ENCODE measurements at regions not wholly inside any gene's neighbourhood (a gene's known extent, or its start where the extent isn't known, plus 50 kb on each side); places are given as distances from the start of the nearest gene placed in this dataset.

DNA sequence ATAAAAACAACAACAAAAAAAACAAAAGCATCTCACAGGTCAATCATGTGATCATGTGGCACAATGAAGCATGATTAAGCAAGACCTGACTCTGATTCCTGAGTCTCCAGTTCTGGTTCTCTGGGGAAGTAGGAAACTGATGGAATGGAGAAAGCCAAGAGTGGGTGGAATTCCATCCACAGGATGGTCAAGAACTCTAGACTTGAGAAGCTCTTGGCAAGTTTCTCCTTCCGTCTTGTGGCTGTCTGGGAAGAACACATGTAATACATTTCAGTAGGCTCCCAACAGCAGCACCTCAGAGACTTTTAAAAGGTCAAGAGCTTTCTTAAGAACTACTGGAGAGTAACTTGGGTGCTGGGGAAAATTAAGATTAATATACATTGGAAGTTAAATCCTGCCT lies 78.6 kb upstream of the TSHZ3 start:
- TF ChIP-seq CTCF (conservative IDR thresholded peaks at IDR 0.05; ENCODE audit: low read depth, low read length), result no peak
- H3K4me3 ChIP-seq (ENCODE audit: low read length), result no peak overlapping the region
- DNase-seq (ENCODE audit: low read depth), result no peak

DNA sequence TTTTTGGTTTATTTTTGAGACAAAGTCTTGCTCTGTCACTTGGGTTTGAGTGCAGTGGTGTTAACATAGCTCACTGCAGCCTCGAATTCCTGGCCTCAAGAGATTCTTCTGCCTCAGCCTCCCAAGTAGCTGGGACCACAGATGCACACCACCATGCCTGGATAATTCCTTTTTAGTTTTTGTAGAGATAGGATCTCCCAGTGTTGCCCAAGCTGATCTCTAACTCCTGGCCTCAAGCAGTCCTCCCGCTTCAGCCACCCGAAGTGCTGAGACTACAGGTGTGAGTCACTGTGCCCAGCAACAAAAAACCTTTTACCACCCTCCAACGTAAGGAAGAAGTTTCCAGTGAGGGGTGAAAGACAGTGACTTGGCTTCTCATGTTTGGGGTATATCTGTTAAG lies 81.1 kb upstream of the TSHZ3 start:
- no peak overlapping the region for H3K4me3 ChIP-seq (ENCODE audit: low read length)
- no peak for DNase-seq (ENCODE audit: low read depth)
- no peak for TF ChIP-seq CTCF (conservative IDR thresholded peaks at IDR 0.05; ENCODE audit: low read depth, low read length)

- no peak for TF ChIP-seq CTCF (conservative IDR thresholded peaks at IDR 0.05; ENCODE audit: low read depth, low read length)
- H3K4me3 ChIP-seq (ENCODE audit: low read length), result no peak overlapping the region
- DNase-seq (ENCODE audit: low read depth), result no peak
These were observed 83.1 kb upstream of the TSHZ3 start for GRCh38 chr19:31432201-31432810.

- TF ChIP-seq CTCF (conservative IDR thresholded peaks at IDR 0.05; ENCODE audit: low read depth, low read length), result no peak
- no peak overlapping the region for H3K4me3 ChIP-seq (ENCODE audit: low read length)
- no peak for DNase-seq (ENCODE audit: low read depth)
These were observed 87.0 kb upstream of the TSHZ3 start for GRCh38 chr19:31436121-31436776.

GRCh38 chr19:31438401-31439269 lies 89.4 kb upstream of the TSHZ3 start:
- TF ChIP-seq CTCF (conservative IDR thresholded peaks at IDR 0.05; ENCODE audit: low read depth, low read length), result no peak
- no peak overlapping the region for H3K4me3 ChIP-seq (ENCODE audit: low read length)
- no peak for DNase-seq (ENCODE audit: low read depth)

GRCh38 chr19:31439270-31439573 lies 90.0 kb upstream of the TSHZ3 start:
- DNase-seq (ENCODE audit: low read depth), result no peak
- H3K4me3 ChIP-seq (ENCODE audit: low read length), result no peak overlapping the region
- TF ChIP-seq CTCF (conservative IDR thresholded peaks at IDR 0.05; ENCODE audit: low read depth, low read length), result no peak
